ENCODE measurements at regions not wholly inside any gene's neighbourhood (a gene's known extent, or its start where the extent isn't known, plus 50 kb on each side); places are given as distances from the start of the nearest gene placed in this dataset.
"Not testable (repeated sequence)": the region's sequence is repeated elsewhere in the genome, so short reads cannot be mapped to it uniquely, and the experiment has no call there.

DNA sequence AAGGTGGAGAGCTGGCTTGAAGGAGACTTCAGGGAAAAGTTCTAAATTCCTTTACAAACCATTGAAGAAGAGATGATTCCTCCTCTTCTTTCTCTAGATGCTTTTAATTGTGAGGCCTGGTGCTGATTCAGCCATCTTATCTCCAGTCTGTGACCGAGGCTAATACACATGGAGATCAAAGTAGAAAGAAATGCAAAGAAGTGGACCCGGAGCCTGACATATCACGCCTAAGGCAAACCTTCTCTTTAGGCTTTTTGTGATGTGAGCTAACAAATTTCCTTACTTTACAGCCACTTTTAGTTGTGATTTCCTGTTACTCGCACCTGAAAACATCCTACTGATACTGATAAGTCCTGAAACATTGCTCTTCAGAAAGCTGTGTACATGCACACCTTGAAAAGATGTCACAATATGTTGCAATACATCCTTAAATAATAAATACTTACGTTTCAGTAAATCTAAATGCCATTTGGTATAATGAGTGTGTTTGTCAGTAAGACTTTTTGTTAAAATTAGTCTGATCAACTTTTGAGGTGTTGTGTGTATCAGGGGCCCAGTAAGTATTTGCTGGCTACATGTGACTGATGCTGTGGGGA is 192.4 kb downstream of the BAMBI start:
- no peak for DNase-seq

DNA sequence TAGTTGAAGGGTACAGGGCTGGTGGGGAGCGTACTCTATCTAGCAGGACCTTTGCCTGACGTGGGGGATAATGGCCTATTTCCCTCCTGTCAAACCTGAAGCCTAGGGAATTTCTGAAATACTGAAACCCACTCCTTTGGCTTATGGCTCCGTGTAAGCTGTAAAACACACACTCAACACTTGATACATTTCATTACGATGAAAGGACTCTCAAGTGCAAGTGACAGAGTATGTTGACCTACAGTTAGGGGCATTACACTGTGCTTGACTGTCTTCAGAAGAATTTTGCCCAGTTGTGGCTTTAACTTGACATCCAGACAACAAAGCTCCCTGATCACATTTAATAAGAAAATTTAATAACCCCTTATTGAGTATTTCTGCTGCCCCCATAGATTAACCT is 194.3 kb downstream of the BAMBI start:
- no peak for DNase-seq

DNA sequence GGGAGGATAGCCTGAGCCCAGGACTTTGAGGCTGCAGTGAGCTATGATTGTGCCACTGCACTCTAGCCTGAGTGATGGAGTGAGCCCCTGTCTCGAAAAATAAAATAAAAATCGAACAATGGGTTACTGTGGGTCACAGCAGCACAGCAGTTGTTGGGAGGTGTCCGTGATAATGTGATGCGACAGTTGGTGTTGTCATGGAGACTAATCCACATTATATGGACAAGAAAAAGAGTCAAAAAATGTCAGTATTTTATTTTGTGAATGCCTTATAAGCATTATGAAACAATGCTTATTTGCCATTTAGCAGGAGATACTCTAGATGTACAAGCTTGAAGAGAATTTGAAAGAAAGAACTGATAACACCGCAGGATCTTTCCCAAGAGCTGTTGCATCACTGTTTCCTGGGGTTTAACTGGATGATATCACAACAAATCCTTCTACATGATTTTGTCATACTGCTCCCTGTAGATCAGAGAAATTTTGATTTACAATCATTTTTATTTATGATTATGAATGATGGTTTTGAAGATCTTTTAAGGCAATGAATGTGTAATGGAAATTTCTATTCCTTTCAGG is 195.4 kb downstream of the BAMBI start:
- no peak for DNase-seq

DNA sequence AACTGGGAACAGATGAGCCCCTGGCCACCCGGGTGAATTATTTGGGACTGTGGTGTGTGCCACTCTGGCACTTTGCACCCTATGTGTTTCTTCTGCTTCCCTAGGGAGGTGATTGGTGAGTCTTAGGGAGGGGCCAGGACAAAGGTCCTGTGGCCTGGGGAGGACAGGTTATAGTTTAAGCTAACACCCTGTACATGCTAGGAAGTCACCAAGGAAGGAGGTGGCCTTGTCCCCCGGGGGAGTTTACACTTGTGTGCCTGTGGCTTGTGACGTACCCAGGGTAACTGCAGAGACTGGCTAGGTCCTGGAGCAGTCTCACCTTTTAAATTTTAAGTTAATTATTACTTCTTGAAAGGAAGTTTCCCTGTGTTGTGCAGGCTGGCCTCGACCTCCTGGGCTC is 196.2 kb downstream of the BAMBI start:
- no peak for DNase-seq

DNA sequence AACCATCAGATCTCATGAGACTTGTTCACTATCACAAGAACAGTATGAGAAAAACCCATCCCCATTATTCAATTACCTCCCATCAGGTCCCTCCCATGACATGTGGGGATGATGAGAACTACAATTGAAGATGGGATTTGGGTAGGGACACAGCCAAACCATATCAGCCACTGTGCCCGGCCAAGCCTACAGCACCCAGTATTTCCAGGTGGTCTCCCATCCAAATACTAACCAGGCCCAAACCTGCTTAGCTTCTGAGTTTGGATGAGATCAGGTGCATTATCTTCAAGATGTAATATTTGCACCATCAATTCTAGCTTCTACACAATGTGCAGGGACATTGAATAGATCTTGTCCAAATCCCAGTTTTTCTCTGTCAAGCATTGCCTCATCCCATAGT is 196.9 kb downstream of the BAMBI start:
- DNase-seq = no peak

DNA sequence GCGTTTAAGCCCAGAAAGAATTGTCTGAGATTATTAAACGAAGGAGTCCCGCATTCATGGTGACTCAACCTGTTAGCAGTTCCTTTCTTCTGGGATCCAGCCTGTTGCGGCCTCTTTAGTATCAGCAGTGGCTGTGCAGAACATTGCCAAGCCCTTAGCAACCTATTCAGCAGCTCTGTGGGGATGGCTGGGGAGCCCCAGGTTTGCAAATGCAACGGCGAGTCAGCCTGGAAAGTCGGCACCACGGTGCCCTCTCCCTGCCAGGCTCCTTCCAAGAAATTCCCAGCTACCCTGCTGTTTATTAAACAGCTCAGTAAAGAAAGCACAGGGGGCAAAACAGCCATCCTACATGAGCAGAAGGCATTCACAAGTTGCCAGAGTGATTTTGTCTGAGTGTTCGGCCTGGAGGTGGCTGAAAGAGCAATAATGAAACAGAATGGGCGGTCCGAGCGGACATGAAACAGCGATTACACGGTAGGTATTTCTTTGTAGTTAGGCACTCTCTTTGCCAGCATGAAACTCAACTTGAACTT is 198.3 kb downstream of the BAMBI start:
- no peak for DNase-seq

DNA sequence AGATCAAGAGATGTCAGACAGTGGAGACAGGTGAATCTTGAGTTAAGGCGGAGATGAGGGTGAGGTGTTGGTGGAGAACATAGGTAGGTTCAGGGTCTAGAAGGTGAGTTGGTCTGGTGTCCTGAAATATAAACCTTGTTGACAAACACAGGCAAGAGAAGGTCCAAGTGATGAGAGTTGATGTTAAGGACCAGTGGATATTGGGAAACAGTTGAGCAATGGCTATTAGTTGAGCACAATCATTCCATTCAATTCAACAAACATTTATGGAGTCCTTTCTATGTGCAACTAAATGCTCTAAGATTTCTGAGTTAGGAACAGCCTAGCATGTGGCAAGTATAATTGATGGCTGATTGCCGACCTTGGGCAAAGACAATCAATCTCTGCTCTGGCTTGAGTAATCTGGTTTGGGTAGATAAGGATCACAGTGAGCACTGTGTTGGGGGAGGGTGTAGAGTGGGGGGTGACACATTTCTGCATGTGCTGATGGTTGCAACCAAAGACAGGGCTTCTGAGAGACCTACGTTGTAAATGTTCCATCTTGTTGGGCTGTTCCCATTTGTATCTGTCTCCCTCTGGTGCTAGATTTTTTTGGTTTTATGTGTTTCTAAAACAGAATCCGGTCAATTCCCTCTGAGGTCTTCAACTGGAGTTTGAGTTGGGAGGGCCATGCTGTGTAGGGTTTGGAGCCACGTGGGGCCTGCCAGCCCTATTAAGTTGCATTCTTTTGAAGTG is 201.1 kb downstream of the BAMBI start:
- DNase-seq = no peak

DNA sequence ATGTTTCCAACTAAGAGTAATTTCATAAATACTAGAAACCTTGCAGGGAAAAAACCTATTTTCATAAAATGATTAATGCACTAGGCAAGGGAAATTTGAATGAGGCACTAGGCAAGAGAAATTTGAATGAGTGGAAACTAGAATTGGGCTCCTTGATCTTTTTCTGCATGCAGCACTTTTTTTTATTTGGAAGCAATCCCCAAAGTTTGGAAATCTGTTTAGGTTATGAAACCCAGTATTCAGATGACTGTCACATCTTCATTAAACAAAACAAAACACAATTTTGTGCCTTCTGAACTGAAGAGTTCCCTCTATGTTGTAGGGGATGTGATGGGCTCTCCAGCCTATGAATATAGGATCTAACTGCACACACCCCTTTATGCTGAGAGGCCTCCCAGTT is 201.9 kb downstream of the BAMBI start:
- no peak for DNase-seq

DNA sequence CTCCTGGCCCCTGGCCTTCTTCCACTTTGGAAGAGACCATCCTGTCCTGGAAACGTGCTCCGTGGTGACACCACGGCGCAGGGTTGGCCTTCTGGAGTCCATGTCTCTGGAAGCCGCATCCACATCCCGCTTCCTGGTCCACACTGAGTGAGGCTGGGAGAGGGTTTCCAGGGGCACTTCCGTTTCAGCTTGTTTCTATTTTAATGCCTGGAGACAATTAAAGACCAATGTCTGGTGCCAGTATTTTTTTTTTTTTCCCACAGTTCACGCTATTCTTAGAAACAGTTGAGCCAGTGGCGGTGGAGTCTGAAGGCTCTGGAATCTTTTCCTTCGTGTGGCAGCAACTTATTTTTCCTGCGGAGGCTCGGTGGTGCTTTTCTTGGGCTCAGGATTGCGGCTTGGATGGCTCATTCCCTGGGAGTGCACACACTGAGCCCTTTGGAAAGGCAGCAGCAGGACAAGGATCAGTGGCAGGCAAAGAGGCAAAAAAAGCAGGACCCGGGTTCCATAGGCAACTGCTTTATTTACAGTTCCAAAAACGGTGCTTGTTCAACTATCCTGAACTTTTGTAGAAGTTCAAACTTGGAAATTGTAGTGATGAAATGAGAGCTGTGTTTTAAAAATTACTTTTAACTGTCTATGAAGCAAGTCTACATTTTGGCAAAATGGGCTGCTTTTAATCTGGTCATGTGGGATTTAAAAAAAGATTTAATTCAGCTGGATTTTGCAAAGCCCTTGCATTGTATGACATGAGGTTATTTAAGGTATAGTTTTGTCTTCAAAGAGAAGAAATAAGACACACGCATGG is 202.8 kb downstream of the BAMBI start:
- no peak for DNase-seq

DNA sequence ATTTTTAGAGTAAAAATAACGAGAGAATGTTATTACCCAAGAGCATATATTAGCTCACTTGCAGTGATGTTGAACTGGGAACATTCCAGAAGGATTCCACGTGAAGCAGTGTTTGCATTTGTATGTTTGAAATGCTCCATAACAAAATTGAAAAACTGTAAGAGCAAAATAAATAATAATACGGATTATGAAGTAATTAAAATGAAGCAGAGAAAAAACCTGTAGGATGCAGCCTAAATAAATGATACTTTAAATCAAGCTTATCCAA is 203.3 kb downstream of the BAMBI start:
- no peak for DNase-seq

DNA sequence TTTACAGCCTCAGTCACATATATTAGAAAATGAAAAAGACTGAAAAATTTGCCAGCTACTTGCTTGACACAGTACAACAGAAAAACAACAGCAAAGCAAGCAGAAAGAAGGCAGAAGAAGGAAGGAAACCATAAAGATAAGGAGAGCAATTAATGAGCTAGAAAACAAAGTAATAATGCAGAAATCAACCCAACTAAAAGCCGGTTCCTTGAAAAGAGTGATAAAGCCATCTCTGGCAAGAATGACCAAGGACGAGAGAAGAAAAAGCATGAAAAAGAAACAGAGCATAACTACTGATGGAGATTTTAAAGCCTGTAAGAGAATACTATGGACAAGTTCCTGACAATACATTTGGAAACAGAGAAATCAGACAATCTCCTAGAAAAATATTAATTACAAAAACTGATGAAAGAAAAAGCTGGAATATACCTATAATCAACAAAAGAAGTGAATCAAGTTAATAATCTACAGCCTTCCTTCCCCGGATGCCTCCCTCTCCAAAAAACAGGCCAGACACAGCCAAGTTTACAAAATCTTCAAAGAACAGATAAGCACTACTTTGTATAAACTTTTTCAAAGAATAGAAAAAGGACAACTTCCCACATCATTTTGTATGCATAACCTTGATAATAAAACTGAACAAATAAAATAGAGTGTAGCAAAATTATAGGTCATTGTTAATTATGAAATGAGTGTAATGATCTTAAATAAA is 204.0 kb downstream of the BAMBI start:
- DNase-seq = no peak

DNA sequence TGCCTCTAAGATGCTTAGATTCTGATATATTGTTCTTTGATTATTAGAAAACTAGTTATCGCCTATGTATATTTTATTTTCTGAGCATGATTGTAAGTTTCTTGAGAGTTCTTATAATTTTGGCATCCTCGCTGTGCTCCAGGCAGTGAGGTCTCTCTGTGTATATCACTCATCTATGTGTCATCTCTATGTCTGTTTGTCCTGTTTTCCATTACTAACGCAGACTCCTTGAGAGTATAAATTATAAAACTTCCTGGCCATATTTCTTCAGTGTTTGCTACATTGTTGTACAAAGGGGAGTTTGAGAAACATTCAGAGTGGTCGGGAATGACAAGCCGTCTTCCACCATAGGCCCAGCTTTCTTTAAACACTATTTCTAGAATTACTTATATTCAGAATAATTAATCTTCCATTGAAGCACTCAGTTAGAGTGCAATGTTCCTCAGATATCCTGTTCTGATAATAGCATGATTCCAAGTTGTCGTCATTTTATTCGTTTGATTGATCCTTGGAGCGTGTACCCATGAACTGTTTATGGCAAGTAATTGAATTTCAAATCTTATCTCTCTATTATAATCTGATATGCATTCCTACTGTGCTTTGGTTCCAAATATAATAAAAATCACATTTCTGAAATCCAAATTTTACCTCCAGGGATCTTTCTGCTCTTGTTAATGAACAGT is 206.6 kb downstream of the BAMBI start:
- no peak for DNase-seq

DNA sequence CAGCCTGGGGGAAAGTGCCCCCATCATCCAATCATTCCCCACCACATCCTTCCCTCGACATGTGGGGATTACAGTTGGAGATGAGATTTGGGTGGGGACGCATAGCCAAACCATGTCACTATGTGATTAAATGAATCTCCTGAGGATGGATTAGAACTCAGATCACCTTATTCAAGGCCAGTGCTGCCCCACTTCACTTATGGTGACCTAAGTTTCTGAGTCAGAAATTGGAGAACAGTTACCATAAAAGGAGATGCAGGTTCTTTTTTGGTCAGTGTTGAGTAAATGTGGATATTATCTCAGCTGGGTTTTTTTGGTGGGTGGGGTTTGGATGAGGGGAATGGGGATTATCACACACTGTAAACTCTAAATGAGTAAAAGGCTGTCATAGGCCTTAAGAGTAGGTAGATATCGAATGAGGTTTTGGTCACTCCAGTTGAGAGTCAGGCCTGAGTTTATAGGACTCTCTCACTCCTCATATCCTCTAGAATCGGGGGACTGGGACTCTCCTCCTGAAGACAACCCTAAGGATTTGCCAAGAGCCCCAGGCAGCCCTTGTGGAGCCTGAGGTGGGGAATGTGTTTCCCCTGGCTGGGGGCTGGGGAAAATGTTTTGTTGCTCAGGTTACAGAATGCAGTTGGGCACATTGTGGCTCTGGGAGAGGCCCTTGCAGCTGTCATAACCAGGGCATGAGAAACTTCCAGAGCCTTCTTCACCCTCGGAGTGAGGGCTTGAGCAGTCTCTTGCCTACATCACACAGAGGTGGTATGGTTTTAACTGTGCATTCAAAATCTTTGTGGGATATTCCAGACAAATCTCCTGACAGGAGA is 213.0 kb downstream of the BAMBI start:
- no peak for DNase-seq

DNA sequence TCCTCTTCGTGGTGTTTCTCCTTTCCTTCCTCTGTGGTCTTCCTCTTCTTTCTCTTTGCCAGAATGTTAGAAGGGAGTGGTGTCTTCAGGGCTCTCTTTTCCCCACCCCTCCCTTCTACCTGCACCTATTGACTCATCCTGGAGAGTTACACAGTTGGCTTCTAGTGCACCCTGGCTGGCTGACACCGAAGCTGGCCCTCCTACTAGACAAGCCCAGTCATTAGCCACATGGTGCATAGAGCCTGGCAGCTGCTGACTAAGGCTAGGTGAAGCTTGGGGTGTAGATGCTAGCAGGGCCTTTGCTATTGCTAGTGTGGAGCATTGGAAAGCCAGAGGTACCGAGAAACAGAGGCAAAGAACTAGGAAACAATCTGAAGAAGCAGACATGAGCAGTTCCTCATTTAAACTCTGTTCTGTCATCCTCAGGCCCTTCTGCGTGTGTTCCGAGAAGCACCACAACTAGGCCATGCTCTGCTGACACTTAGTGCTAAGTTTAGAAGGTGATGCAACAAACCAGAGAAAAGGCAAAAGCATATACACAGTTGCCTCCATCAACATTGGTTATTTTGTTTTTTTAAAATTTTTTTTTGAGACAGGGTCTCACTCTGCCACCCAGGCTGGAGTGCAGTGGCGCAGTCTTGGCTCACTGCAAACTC is 213.9 kb downstream of the BAMBI start:
- no peak for DNase-seq

DNA sequence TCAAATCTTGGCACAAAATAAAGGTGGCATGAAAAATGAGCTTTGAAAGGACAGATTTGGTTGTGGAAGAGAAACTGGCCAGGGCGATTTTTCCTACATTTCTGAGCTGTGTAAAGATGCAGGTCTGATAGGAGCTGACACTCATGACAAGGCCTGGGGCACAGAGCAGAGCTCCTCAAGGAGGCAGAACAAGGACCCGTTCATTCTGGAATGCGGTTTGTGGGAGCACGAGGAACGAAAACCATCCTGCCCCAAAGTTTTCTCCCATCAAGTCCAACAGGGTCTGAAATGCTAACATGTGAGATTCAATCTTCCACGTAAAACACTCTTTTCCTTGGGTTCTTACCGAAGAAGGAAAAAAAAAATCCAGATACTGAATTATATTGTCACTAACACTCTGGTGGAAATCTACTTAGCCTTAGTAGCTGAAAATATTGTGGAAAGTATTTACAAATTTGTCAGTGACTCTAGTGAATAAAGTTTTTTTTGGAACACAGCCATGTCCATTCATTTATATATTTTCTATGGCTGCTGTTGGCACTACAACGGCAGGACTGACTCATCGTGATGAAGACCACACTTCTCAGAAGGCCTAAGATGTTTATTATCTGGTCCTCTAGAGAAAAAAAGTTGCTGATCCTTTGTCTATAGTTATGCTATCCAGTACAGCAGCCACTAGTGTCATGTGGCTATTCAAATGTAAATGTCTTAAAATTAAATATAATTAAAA is 215.7 kb downstream of the BAMBI start:
- DNase-seq = no peak

DNA sequence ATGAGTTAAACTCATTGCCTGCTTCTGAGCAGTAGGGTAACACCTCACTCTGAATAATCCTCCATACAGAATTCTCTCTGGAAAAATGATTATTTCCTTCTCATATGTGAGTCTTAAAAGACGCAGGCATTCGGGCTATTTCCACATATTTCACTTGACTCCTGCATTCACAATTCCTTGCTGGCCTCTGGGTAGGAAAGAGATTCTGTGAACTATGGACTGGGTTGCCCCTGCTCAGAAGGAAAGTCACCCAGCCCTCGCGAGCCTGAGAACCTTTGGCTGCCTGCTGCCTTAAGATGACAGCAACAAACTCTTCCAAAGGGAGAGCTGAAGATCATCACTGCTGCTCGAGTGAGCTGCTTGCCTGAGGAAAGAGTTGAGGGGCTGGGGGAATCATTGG is 216.8 kb downstream of the BAMBI start:
- DNase-seq = no peak

DNA sequence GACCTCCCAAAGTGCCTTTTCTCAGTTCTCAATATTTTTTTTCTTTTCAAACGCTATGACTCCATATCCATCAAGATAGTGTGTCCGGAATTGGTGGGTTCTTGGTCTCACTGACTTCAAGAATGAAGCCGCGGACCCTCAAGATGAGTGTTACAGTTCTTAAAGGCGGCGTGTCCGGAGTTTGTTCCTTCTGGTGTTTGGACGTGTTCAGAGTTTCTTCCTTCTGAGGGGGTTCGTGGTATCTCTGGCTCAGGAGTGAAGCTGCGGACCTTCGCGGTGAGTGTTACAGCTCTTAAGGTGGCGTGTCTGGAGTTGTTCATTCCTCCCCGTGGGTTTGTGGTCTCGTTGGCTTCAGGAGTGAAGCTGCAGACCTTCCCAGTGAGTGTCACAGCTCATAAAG is 218.3 kb downstream of the BAMBI start:
- DNase-seq = not testable (repeated sequence)

DNA sequence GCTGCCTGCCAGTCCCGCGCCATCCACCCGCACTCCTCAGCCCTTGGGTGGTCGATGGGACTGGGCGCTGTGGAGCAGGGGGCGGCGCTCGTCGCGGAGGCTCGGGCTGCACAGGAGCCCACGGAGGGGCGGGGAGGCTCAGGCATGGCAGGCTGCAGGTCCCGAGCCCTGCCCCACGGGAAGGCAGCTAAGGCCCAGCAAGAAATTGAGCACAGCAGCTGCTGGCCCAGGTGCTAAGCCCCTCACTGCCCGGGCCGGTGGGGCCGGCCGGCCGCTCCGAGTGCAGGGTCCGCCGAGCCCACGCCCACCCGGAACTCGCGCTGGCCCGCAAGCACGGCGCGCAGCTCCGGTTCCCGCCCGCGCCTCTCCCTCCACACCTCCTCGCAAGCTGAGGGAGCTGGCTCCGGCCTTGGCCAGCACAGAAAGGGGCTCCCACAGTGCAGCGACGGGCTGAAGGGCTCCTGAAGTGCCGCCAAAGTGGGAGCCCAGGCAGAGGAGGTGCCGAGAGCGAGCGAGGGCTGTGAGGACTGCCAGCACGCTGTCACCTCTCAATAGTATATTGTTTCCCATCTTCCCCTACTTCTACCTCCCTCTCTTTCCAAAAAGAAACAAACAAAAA is 219.6 kb downstream of the BAMBI start:
- DNase-seq = not testable (repeated sequence)

DNA sequence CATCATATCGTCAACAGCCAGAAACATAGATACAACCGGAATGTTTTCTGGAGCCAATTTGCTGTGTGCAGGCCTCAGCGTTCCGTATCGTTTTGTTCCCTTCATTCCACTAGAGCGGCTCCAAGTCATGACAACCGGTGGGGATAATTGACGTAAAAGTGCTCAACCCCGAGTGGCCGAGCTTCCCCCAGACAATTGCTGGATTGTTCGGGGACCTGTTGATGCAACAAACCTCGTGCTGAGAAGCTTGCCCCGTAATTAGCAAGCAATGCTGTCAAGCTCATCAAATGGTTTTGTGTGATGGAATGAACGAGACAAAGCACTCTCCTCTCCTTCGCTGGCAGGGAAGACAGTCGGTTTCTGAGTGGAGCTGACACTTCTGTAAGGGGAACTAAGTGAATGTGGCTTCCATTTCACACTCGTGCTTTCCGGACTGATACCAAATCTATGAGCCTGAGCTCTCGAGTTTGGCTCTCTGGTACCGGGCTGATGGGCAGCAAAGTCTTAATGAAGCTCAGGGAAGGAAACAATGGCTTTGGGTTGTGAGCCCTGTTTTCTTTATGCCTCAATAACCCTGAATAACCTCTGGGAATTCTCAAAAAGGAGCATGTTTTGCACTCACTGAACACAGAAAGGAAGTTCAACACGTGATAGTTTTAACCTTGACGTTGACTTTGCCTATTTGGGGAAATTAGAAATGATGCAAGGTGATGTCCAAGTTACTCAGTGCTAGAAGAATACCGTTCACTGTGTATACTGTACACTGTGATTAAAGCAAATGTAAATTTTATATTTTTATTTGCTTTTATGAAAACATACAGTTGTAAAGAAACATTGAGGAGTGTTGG is 220.5 kb downstream of the BAMBI start:
- no peak for DNase-seq

All from CD4-positive, alpha-beta T cell treated with Interleukin-21 for 1 hour (primary cell).